ENCODE measurements at regions not wholly inside any gene's neighbourhood (a gene's known extent, or its start where the extent isn't known, plus 50 kb on each side); places are given as distances from the start of the nearest gene placed in this dataset.

- peaks cover 3% of the 10 kb centered on the region for H3K27me3 Mint-ChIP-seq (ENCODE audit: low read depth)
- H3K36me3 Mint-ChIP-seq (ENCODE audit: low read depth) = no peaks in the 10 kb centered on the region
- no peak overlapping the region for H3K27ac Mint-ChIP-seq (ENCODE audit: unreplicated experiment)
- no peak overlapping the region for H3K4me3 Mint-ChIP-seq
- DNase-seq (ENCODE audit: low read depth, low spot score) = no peak
- TF ChIP-seq CTCF (conservative IDR thresholded peaks at IDR 0.05) = no peak
- H3K9me3 Mint-ChIP-seq = no peaks in the 10 kb centered on the region
- H3K4me1 Mint-ChIP-seq = peaks cover 11% of the 10 kb centered on the region
These were observed 186.1 kb upstream of the ADAMTS16 start for GRCh38 chr5:4954048-4954447.

GRCh38 chr5:4963265-4963664, 176.9 kb upstream of the ADAMTS16 start:
- no peak for DNase-seq (ENCODE audit: low read depth, low spot score)
- no peak for TF ChIP-seq CTCF (conservative IDR thresholded peaks at IDR 0.05)
- no peak overlapping the region for H3K4me3 Mint-ChIP-seq
- H3K27me3 Mint-ChIP-seq (ENCODE audit: low read depth) = peaks cover 5% of the 10 kb centered on the region
- H3K9me3 Mint-ChIP-seq = no peaks in the 10 kb centered on the region
- no peaks in the 10 kb centered on the region for H3K36me3 Mint-ChIP-seq (ENCODE audit: low read depth)
- H3K4me1 Mint-ChIP-seq = no peaks in the 10 kb centered on the region
- H3K27ac Mint-ChIP-seq (ENCODE audit: unreplicated experiment) = no peak overlapping the region

GRCh38 chr5:4969351-4969750, 170.8 kb upstream of the ADAMTS16 start:
- Mint-ChIP-seq H3K9me3 (peaks cover 5% of the 10 kb centered on the region), H3K27me3 (ENCODE audit: low read depth) (no peaks in the 10 kb centered on the region), H3K4me1 (peaks cover 5% of the 10 kb centered on the region), H3K4me3 (no peak overlapping the region), H3K27ac (ENCODE audit: unreplicated experiment) (no peak overlapping the region), H3K36me3 (ENCODE audit: low read depth) (no peaks in the 10 kb centered on the region)
- DNase-seq (ENCODE audit: low read depth, low spot score) = no peak
- TF ChIP-seq CTCF (conservative IDR thresholded peaks at IDR 0.05) = no peak

- H3K4me3 Mint-ChIP-seq = no peak overlapping the region
- peaks cover 5% of the 10 kb centered on the region for H3K4me1 Mint-ChIP-seq
- TF ChIP-seq CTCF (conservative IDR thresholded peaks at IDR 0.05) = no peak
- H3K27ac Mint-ChIP-seq (ENCODE audit: unreplicated experiment) = no peak overlapping the region
- H3K9me3 Mint-ChIP-seq = peaks cover 5% of the 10 kb centered on the region
- H3K27me3 Mint-ChIP-seq (ENCODE audit: low read depth) = no peaks in the 10 kb centered on the region
- H3K36me3 Mint-ChIP-seq (ENCODE audit: low read depth) = no peaks in the 10 kb centered on the region
- no peak for DNase-seq (ENCODE audit: low read depth, low spot score)
These were observed 170.0 kb upstream of the ADAMTS16 start for GRCh38 chr5:4970171-4970570.

- Mint-ChIP-seq H3K27me3 (ENCODE audit: low read depth) (no peaks in the 10 kb centered on the region), H3K27ac (ENCODE audit: unreplicated experiment) (no peak overlapping the region), H3K36me3 (ENCODE audit: low read depth) (no peaks in the 10 kb centered on the region), H3K4me3 (no peak overlapping the region), H3K4me1 (no peaks in the 10 kb centered on the region), H3K9me3 (peaks cover 5% of the 10 kb centered on the region)
- no peak for TF ChIP-seq CTCF (conservative IDR thresholded peaks at IDR 0.05)
- DNase-seq (ENCODE audit: low read depth, low spot score) = no peak
These were observed 163.2 kb upstream of the ADAMTS16 start for GRCh38 chr5:4976902-4977301.

Data from neural crest cell (in vitro differentiated cells).